ENCODE measurements at regions not wholly inside any gene's neighbourhood (a gene's known extent, or its start where the extent isn't known, plus 50 kb on each side); places are given as distances from the start of the nearest gene placed in this dataset.

- DNase-seq = no peak
Observed at GRCh38 chr4:189445613-189446012, 495.1 kb upstream of the FRG1 start.

GRCh38 chr4:189463734-189464133 is 476.9 kb upstream of the FRG1 start:
- DNase-seq = no peak

GRCh38 chr4:189494407-189494806 is 446.3 kb upstream of the FRG1 start:
- no peak for DNase-seq

GRCh38 chr4:189497516-189497915 is 443.2 kb upstream of the FRG1 start:
- DNase-seq = no peak

GRCh38 chr4:189497996-189498395 is 442.7 kb upstream of the FRG1 start:
- DNase-seq = no peak

GRCh38 chr4:189498457-189498856 is 442.2 kb upstream of the FRG1 start:
- no peak for DNase-seq

- no peak for DNase-seq
Observed at GRCh38 chr4:189499696-189500095, 441.0 kb upstream of the FRG1 start.

GRCh38 chr4:189500970-189501369 is 439.7 kb upstream of the FRG1 start:
- no peak for DNase-seq

- no peak for DNase-seq
Observed at GRCh38 chr4:189502841-189503435, 437.7 kb upstream of the FRG1 start.

- no peak for DNase-seq
Observed at GRCh38 chr4:189504220-189504619, 436.5 kb upstream of the FRG1 start.

GRCh38 chr4:189505380-189505779 is 435.3 kb upstream of the FRG1 start:
- no peak for DNase-seq

GRCh38 chr4:189506080-189506479 is 434.6 kb upstream of the FRG1 start:
- DNase-seq = no peak

GRCh38 chr4:189507060-189507459 is 433.6 kb upstream of the FRG1 start:
- DNase-seq = no peak

- no peak for DNase-seq
Observed at GRCh38 chr4:189510601-189511000, 430.1 kb upstream of the FRG1 start.

- DNase-seq = no peak
Observed at GRCh38 chr4:189511581-189511980, 429.1 kb upstream of the FRG1 start.

GRCh38 chr4:189513421-189513820 is 427.3 kb upstream of the FRG1 start:
- DNase-seq = no peak

- DNase-seq = no peak
Observed at GRCh38 chr4:189514209-189514608, 426.5 kb upstream of the FRG1 start.

GRCh38 chr4:189516902-189517301 is 423.8 kb upstream of the FRG1 start:
- DNase-seq = no peak

- no peak for DNase-seq
Observed at GRCh38 chr4:189519186-189519585, 421.5 kb upstream of the FRG1 start.

GRCh38 chr4:189525304-189525703 is 415.4 kb upstream of the FRG1 start:
- DNase-seq = no peak

- DNase-seq = no peak
Observed at GRCh38 chr4:189530848-189531247, 409.8 kb upstream of the FRG1 start.

- no peak for DNase-seq
Observed at GRCh38 chr4:189533603-189534002, 407.1 kb upstream of the FRG1 start.

GRCh38 chr4:189547559-189547958 is 393.1 kb upstream of the FRG1 start:
- DNase-seq = no peak

GRCh38 chr4:189548484-189549125 is 392.1 kb upstream of the FRG1 start:
- no peak for DNase-seq
